NCI-H2171 treated with DMSO at 0.1 percent for 48 hours (cell line): ENCODE measurements at regions not wholly inside any gene's neighbourhood (a gene's known extent, or its start where the extent isn't known, plus 50 kb on each side); places are given as distances from the start of the nearest gene placed in this dataset.
"Not testable (repeated sequence)": the region's sequence is repeated elsewhere in the genome, so short reads cannot be mapped to it uniquely, and the experiment has no call there.

Source experiments
- DNase-seq: peaks from one replicate; lab custom pipeline; 2025; lab: John Stamatoyannopoulos, UW

- DNase-seq, result no peak
These were observed 314.1 kb upstream of the DIO3 start for GRCh38 chr14:101246894-101247841.

- no peak for DNase-seq
These were observed 313.2 kb upstream of the DIO3 start for GRCh38 chr14:101247842-101248725.

GRCh38 chr14:101248840-101249675 lies 312.2 kb upstream of the DIO3 start:
- DNase-seq, result no peak

GRCh38 chr14:101249676-101250036 lies 311.6 kb upstream of the DIO3 start:
- DNase-seq, result no peak

- DNase-seq, result no peak
These were observed 310.9 kb upstream of the DIO3 start for GRCh38 chr14:101250336-101250947.

- no peak for DNase-seq
These were observed 310.1 kb upstream of the DIO3 start for GRCh38 chr14:101250948-101251811.

GRCh38 chr14:101251812-101252442 lies 309.4 kb upstream of the DIO3 start:
- no peak for DNase-seq

- DNase-seq, result no peak
These were observed 308.7 kb upstream of the DIO3 start for GRCh38 chr14:101252443-101253214.

- no peak for DNase-seq
These were observed 307.3 kb upstream of the DIO3 start for GRCh38 chr14:101253948-101254347.

- DNase-seq, result no peak
These were observed 306.2 kb upstream of the DIO3 start for GRCh38 chr14:101254805-101255764.

GRCh38 chr14:101255765-101256125 lies 305.6 kb upstream of the DIO3 start:
- DNase-seq, result no peak

- no peak for DNase-seq
These were observed 305.0 kb upstream of the DIO3 start for GRCh38 chr14:101256266-101256665.

- DNase-seq, result no peak
These were observed 303.7 kb upstream of the DIO3 start for GRCh38 chr14:101257551-101257950.

- no peak for DNase-seq
These were observed 301.5 kb upstream of the DIO3 start for GRCh38 chr14:101259748-101260147.

GRCh38 chr14:101266441-101266840 lies 294.9 kb upstream of the DIO3 start:
- not testable (repeated sequence) for DNase-seq

- DNase-seq, result no peak
These were observed 288.2 kb upstream of the DIO3 start for GRCh38 chr14:101273091-101273490.

- no peak for DNase-seq
These were observed 284.8 kb upstream of the DIO3 start for GRCh38 chr14:101276309-101277091.
